Head of caudate nucleus (tissue), 42 donors: ENCODE measurements at regions not wholly inside any gene's neighbourhood (a gene's known extent, or its start where the extent isn't known, plus 50 kb on each side); places are given as distances from the start of the nearest gene placed in this dataset.

Experiments used
- DNase-seq, 42 donors: peaks; one replicate each; pipeline versions ENCODE4 v3.0.0 to v3.0.0-alpha.2; 2020 to 2021; ENCODE audit warnings: mixed read lengths in 7 of 42
- intact Hi-C: fragments of 100-400 bp; cut with DNase I; formaldehyde crosslinking; loops from one replicate; pipeline ENCODE4 v1.15.0; 2022

DNA sequence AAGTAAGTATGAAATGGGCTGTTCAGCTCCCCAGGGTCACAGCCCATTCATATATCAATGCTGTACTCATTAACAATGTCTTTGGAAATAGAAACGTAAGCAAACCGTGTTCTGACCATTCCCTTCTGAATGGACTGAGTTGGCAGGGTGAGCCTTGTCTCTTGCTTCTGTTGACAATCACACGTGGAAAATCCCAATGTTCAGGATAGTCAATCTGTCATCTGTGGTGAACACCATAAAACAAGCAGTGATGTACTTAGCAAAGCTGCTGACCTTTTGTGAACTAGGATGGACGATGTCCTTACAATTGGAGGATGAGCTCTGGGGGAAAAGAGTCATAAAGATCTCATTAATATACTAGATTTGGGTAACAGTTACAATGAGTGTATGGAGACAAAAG, 109.6 kb upstream of the PAQR3 start:
- DNase-seq = no peak
- intact Hi-C loops = no loop called here

DNA sequence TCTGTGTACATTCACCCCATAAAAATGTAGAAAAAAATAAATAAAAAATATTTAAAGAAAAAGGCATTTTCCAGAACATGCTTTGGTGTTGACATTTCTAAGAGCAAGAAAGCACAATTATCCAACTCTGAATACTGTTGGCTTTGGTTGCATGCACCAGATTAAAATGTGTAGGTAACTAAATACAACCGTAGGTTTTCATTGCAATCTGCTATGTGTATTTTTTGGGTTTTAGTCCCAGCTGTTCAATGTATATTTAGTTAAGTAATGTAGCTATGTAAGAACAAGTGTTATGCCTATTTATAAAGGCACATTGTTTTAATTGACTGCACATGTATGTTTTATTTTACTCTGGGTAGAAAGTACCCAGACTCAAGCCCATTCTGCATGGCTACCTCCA, 108.1 kb upstream of the PAQR3 start:
- intact Hi-C loops = no loop called here
- no peak for DNase-seq

DNA sequence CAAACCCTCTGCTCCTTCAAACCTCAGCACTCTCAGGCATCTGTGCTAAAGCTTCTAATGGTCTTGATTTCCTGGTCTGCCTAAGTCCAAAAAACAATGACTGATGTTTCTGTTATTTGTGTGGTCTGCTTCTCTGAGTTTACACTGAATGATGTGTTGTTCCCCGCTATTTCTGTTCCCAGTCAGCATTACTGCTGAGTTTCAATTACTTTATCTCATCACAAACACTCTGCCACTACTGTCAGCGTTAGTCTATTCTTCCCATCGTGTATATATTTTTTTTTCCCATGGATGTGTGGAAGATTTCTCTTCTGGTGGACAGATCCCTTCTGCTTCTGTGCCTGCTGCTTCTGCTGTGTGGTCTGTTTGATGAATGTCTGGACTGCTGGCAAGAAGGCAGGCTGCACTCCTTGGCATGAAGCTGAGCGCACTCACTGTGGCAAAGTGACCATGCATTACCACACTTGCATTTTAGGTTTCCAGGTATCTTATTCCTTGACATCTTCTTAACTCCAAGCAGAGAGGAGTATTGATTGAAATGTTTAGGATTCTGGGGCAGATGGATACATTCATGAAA, 106.9 kb upstream of the PAQR3 start:
- intact Hi-C loops = no loop called here
- DNase-seq = no peak

DNA sequence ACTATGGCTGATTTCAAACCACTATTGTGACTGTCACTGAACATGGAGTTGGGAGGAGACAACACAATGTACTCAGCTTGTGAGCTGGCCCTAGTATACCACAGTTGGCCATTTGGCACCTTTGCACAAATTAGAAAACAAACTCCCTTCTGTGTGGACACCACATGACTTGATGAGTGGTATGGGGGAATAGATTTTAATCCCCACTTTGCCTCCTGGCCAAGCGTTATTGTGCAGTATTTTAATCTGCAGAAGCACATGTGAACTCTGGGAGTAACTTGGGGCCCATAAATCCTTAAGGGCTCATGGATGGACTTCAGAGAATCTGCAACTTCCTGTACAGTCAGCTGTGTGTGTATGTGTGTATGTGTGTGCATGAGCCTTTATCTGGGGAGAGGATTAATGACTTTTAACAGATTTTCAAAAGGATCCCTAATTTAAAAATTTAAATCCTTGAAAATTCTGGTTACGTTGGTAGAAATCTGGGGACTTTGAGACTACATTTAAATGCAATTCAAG, 105.0 kb upstream of the PAQR3 start:
- no peak for DNase-seq

DNA sequence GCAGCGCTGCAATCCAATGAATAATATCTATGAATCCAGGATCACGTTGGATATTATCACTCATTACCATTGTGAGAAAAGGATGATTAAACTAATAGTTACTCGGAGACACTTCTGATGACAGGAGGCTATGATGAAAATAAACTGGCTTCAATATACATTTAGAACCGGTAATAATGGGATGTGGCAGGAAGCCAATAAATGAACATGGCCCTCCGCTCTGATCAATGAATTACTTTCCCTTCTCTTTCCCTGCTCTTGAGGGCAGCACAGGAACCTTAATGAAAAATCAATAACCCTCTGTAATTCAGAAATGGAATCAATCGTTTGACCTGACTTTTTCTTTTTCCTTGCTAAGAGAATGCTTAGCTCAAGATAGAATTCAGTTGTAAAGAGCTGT, 103.9 kb upstream of the PAQR3 start:
- DNase-seq = no peak
- intact Hi-C loops = no loop called here

More for the DNA sequence above, 105.0 kb upstream of the PAQR3 start:
- intact Hi-C loops = no loop called here

DNA sequence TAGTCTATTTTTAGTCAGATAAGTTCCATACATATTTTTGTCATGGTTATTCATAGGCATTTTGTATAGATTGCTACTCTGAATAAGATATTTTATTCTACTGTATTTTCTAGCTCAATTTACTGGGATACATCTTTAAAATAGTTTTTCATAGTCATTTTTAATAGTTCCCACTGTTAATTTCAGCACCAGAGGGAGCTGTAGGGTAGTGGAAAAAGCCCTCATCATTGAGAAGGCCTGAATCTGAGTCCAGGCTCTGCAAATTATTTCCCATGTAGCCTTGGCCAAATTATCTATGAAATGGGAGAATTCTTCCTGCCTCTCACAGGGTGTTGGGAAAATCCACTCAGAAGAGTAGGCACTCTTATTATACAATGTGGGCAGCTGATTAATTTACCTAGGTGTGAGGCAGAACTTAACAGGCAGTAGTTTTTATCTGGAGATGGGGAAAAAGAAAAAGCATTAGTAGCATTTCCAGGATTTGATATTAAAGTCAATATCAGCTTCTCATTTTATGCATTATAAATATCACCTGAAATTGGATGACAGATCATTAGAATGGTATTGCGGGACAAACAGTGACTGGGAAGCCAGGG, 102.9 kb upstream of the PAQR3 start:
- intact Hi-C loops = no loop called here
- peak in 6 of 42 donors; percentile 12 to 20 (median 16) for DNase-seq

DNA sequence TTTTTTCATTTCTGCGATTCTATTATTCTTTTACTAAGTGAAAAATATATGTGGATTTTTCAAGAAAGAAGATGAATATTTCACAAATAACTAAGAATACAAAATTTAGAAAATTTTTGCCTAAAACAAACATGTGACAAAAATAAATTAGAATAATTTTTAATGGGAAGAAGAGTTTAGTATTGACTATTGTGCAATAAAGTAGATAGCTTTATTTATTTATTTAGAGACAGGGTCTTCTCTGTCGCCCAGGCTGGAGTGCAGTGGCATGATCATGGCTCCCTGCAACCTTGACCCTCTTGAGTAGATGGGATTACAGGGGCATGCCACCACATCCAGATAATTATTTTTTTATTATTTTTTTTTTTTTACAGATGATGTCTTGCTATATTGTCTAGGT, 95.3 kb upstream of the PAQR3 start:
- intact Hi-C loops = no loop called here
- DNase-seq = no peak

DNA sequence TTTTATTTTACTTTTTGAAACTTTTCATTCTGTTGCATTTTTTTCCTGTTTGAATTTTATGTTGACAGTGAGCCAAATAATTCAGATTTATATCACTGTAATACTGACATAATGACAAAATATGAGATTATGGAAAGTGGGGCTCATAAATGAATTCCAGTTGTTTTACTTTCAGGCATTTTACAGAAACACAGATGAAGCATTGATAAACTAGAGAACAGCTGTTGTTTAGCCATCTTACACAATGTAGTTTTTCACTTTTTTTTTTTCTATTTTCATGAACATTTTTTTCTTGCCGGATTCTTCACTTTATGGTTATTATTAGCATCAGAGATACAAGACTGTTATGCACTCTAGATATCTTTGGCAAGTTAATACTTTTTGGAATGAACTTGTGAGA, 91.7 kb upstream of the PAQR3 start:
- no peak for DNase-seq
- intact Hi-C loops = no loop called here

DNA sequence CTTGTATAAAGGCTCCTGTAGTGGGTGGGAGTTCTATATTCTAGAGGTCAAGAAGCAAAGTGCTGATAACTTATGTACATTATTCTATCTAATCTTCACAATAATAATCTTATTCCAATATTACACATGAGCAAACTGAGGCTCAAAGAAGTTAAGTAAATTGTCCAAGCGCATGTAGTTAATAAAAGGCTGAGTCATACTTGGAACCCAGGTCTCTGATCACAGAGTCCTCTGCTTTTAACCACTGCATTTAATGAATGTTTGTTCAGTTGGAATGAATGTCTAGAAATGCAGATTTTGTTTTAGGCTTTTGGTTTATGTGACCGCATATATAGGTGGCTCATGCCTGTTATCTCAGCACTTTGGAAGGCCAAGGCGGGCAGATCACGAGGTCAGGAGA, 88.4 kb upstream of the PAQR3 start:
- intact Hi-C loops = no loop called here
- no peak for DNase-seq

DNA sequence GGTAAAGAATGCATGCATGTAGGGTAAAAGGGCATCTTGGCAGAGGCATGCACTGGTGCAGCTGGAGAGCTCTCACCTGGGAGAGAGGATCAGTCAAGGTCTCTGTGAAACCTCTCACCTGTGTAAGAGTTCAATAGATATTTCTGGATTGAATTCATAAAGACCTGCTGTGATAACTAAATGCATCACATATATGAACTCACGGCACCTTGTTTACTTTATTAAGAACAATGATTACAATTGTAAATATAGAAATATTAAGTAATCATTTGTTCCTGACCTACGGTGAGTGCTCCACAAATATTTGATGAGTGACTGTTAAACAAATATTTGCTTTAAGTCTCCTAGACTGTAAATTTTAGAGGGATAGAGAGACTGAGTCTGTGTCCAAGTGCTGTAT, 85.9 kb upstream of the PAQR3 start:
- no peak for DNase-seq
- intact Hi-C loops = no loop called here

DNA sequence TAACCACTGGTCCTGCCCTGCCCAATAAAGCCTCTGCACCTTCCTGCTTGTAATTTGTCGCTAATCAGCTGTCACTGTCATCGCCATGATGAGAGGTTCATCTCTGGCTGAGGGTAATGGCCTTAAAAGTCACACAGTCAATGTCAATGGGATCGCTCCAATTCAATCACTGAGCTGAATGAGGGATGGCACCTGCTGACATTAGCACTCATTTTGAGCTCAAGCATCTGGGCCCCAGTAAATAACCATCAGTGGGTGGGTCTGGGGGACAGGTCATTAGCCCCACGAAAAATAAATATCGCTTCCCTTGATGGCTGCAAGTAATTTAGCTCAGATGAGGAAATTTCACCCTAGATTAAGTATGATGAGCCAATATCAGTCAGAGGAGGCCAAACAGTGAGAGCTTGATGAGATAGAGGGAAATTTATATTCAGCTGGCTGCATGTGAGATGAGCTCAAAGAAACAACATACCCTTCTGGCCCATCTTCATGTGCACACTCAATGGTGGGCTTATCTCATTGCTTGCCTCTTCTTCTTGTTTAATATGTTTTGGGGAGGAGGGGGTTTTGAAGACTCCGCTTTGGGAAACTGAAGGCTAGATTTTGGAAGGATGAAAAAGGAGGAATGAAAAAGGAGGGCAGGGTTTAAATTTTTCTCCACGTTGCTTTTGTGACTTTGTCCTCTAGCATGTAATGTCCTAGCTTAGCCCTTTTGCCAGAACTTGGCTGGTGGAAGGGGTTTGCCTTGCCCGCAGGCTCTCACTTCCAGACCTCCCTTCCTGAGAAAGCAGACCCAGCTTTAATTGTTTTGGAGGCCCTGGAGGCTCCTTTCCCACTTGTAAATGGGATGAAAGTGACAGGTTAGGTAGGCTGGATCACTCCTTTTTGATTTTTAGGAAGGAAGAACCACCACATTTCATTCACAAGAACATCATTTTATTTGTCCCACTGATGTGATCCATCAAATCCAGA, 84.8 kb upstream of the PAQR3 start:
- DNase-seq = no peak
- intact Hi-C loops = no loop called here

DNA sequence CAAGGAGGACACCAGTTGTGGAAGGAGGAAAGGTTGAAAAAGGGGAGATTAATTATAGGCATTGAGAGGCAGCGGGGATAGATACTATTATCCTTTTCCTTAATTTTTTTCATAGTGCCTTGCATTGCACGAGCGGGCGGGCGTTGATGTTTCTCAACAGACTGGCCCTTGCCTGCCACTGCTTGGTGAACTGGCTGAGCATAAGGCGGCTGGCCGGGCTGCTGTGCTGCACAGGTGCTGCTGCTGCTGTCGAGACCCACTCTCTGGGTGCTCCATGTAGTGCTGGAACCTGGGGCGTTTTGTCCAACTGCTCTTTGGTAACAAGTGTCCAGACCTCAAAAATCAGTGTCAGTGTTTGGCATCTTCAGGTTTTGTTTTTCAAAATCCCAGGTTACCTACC, 83.3 kb upstream of the PAQR3 start:
- intact Hi-C loops = no loop called here
- peak in 3 of 42 donors; percentile 13 to 28 (median 17) for DNase-seq

DNA sequence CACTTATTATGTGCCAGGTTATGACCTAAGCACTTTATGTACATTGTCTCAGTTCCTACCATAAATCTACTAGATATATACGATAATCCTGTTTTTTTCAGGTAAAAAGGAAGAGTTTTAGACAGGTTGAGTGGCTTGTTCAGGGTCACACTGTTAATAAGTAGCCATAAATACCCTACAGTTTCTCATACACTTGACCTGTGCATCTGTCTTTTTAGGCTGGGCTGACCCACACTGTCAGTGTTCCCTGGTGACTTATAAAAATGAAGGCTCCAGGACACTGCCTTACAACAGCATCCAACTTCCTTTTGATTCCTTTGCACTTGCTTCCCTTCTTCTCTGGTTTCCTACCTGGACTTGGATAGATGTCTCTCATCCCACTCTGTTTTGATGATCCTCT, 78.2 kb upstream of the PAQR3 start:
- intact Hi-C loops = no loop called here
- DNase-seq = no peak

DNA sequence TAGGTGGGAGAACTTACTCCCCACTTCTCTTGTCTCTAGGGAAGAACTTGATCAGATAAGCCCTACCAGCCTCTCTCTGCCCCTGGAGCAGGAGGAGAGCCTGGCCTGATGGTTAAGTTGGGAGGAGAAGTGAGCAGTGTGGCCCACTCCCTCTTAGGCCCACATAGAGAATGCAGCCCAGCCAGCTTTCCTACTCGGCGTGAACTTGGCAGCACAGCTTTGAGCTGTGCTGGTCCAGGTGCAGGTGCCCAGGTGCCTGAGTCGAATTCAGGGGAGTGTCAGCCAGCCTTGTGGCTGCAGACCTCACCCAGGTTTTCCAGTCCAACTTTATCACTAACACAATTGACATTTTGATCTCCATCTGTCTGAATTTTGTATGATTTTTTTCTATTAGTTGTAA, 77.6 kb upstream of the PAQR3 start:
- DNase-seq = peak in 1 of 42 donors; percentile 4
- intact Hi-C loops = no loop called here

DNA sequence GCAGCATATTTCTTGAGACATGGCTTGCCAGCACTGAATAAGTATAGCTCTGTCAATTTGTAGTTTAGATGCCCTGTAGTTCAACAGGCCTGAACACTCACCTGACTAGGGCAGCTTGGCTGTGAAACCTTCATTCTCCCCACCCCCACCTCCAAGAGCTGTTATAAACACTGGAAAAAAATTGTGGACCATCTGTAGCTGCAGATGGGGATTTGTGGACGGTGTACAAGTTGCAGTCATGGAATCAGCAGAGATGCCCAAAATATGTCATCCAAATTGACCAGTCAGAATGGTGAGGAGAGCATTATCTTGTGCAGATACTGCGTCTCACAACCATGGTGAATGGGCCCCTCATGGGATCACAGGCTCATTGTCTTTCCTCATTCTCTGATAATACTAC, 76.2 kb upstream of the PAQR3 start:
- DNase-seq = no peak
- intact Hi-C loops = no loop called here

DNA sequence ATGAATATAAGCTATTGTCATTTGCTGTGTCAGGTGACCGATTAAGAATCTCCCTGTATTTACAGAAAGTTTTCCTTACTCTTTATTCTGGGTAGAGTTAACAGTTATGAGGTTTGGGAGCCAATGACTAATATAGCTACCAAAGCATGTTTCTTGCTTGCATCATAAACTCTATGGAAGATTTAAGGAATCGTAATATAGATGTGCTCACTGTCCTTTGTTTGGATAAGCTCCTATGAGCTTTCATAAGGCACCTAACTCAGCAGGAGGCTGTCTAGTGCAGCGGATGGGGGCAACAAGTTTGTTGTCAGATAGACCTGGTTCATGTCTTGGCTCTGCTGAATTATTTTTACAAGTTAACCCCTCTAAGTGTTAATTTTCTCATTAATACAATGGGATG, 75.0 kb upstream of the PAQR3 start:
- no peak for DNase-seq
- intact Hi-C loops = no loop called here

DNA sequence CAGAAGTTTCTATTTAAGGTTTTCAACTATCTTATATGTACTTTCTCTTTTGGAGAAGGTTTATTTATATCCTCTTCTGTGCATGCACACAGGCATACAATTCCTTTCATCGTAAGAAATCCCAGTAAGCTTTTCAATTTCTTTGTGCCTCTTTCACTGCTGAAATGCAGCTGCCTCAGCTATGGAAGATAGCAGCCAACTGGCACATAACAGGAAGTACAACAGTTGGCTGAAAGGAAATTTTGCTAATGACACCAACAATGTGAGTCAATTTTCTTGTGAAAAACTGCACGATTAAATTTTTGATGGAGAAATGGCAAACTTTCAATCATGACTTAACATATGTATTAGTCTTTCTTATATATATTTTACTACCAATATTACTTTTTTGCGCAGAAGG, 74.5 kb upstream of the PAQR3 start:
- intact Hi-C loops = no loop called here
- no peak for DNase-seq

DNA sequence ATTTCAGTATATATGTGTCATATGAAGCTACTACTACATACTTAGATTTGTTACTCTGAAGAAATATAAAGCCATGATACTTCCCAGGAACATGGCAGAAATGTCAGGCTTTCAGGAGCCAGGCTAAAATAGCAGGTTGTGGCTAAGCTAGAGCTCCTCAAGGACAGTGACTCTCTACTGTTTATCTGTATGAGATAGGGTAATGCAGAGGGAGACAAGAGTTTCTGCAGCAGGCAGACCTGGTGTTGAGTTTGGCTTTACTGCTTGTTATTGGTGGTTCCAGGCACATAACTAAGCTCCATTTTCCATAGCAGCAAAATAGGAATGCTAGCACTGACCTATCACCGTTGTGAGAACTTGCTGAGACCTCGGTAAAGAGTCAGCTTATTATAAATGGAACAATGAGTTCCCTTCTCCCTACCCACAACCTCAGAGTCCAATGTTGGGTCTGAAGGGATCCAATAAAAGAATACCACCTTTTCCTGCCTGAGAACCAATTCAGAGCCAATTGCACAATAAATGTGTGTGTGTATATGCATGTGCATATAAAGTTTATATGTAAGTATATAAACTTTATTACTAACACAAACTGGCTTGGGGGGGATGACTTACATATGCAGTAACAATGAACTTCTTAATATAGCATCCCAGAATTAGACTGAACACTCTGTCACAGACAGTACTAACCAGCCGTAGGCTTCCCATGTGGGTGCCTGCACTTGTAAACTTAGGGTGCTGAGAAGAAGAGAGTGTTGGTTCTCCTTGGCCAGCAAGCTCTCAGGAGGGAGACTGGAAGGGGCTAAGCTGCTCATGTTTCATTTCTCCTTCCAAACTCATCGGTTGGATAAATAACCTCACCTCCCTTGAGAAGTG, 51.9 kb upstream of the PAQR3 start:
- no peak for DNase-seq
- intact Hi-C loops = no loop called here

DNA sequence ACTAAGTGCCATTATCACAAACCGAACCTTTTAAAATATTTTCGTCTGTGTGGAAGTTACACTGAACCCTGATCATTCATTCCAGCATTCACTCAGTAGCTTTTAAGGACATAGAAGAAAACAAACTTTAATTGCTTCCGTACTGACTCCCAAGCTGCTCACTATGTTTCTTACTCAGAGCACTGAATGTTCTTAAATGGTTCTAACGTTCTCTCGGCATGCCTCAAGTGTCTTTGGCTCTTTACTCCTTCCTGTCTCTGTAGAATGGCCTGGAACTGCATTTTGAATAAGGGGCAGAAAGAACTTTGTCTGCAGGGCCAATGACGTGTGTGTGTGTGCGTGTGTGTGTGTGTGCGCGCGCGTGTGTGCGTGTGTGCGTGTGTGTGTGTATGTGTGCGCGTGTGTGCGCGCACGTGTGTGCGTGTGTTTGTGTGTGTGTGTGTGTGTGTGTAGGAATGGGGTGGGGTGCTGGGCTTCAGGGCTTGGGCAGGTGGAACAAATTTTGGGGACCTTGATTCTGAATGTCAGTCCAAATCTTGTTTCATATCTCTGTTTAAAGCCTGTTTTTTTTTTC, 50.5 kb upstream of the PAQR3 start:
- DNase-seq = no peak
- intact Hi-C loops = no loop called here
